ENCODE measurements at regions not wholly inside any gene's neighbourhood (a gene's known extent, or its start where the extent isn't known, plus 50 kb on each side); places are given as distances from the start of the nearest gene placed in this dataset.

- TF ChIP-seq POLR2A (IDR thresholded peaks at IDR 0.05) = no peak
- no peaks in the 10 kb centered on the region for H3K27me3 ChIP-seq
- H3K4me1 ChIP-seq = no peaks in the 10 kb centered on the region
- 91 to 93% methylated on average over 1 of the region's 1 CpG for whole genome bisulfite sequencing, 2 donors
- intact Hi-C loops (cut with DNase I; ENCODE audit: low total_unique reads) = no loop called here
- no peak overlapping the region for H3K27ac ChIP-seq
- H3K9me3 ChIP-seq = no peaks in the 10 kb centered on the region
- no peaks in the 10 kb centered on the region for H3K36me3 ChIP-seq (ENCODE audit: low read depth, missing control alignments)
- DNase-seq = no peak
- H3K4me3 ChIP-seq = no peak overlapping the region
Observed at GRCh38 chr2:63791387-63791786, 50.3 kb upstream of the UGP2 start.
